Upper lobe of left lung (tissue), 6 donors: ENCODE measurements at regions not wholly inside any gene's neighbourhood (a gene's known extent, or its start where the extent isn't known, plus 50 kb on each side); places are given as distances from the start of the nearest gene placed in this dataset.

Source experiments
- ATAC-seq, 2 donors: fragments of 200-7000 bp; cut with Tn5 transposase; one replicate each; pipeline ENCODE4 v1.9.1; 2022; ENCODE audit warnings: mild to moderate bottlenecking in 2 of 2, moderate library complexity in 2 of 2; ENCODE audit not compliant: low FRiP score in 2 of 2
- DNase-seq, 2 donors: peaks; one replicate each; pipeline ENCODE4 v3.0.0-alpha.2; 2019 to 2020
- H3K27ac ChIP-seq, 4 donors: fragments of 200-600 bp; sonication (generic); one replicate each; pipeline ENCODE4 v1.5.1; 2016 to 2019
- H3K27me3 ChIP-seq, 4 donors: fragments of 200-600 bp; sonication (generic); one replicate each; pipeline ENCODE4 v1.5.1; 2017 to 2019
- H3K36me3 ChIP-seq, 4 donors: fragments of 200-600 bp; sonication (generic); one replicate each; pipeline ENCODE4 v1.5.1; 2016 to 2019
- H3K4me1 ChIP-seq, 4 donors: fragments of 200-600 bp; sonication (generic); one replicate each; pipeline ENCODE4 v1.5.1; 2018 to 2019
- H3K4me3 ChIP-seq, 4 donors: fragments of 200-600 bp; sonication (generic); one replicate each; pipeline ENCODE4 v1.5.1; 2017 to 2019; ENCODE audit warnings: mild to moderate bottlenecking in 2 of 4, moderate library complexity in 1 of 4
- H3K9me3 ChIP-seq, 4 donors: fragments of 200-600 bp; sonication (generic); one replicate each; pipeline ENCODE4 v1.5.1; 2018 to 2019
- CTCF ChIP-seq, 6 experiments: fragments of 450-650 bp in 4 of 6; fragments of 200-600 bp in 2 of 6; sonication (generic) in 2 of 6; IDR thresholded peaks; one replicate each; pipeline ENCODE4 v1.5.1; 2016 to 2019; ENCODE audit warnings: antibody characterized with exemption in 6 of 6
- EP300 ChIP-seq, 4 donors: sonication (generic); formaldehyde crosslinking; IDR thresholded peaks; one replicate each; pipeline ENCODE4 v1.5.1; 2017; ENCODE audit warnings: antibody characterized with exemption in 4 of 4, control low read depth in 2 of 4
- POLR2A ChIP-seq, 4 donors: fragments of 450-650 bp; IDR thresholded peaks; one replicate each; pipeline ENCODE4 v1.5.1; 2016 to 2017; ENCODE audit warnings: antibody characterized with exemption in 4 of 4, mild to moderate bottlenecking in 2 of 4
- POLR2AphosphoS5 ChIP-seq, 2 donors: sonication (generic); formaldehyde crosslinking; IDR thresholded peaks; one replicate each; pipeline ENCODE4 v1.5.1; 2017; ENCODE audit warnings: antibody characterized with exemption in 2 of 2
- WGBS, 2 donors: methylation state at CpG; one replicate each; pipeline ENCODE4 v1.1.5; 2017 to 2018; 5-methylcytosine and 5-hydroxymethylcytosine counted together
- small RNA-seq, 4 donors: library from RNA; depleted of rRNA; stranded (forward); fragments of <200 nt; gene quantifications; one replicate each; pipeline ENCODE3, GENCODE V24; 2016
- donor health status: DM: no; HTN: no; CAD: no; lungs with moderate emphysema.
- donor health status: DM: no; HTN: yes; CAD: no; lungs with severe emphysema.

GRCh38 chr6:127051571-127052260, 66.8 kb upstream of the RSPO3 start:
- no peak overlapping the region for H3K4me3 ChIP-seq
- no peaks in the 10 kb centered on the region for H3K36me3 ChIP-seq
- no peak for TF ChIP-seq EP300 (IDR thresholded peaks at IDR 0.05)
- TF ChIP-seq CTCF (IDR thresholded peaks at IDR 0.05): no peak
- TF ChIP-seq POLR2AphosphoS5 (IDR thresholded peaks at IDR 0.05): no peak
- no peak for TF ChIP-seq POLR2A (IDR thresholded peaks at IDR 0.05)
- DNase-seq (no peak), ATAC-seq (no peak)
- no peak overlapping the region for H3K27ac ChIP-seq
- H3K27me3 ChIP-seq: no peaks in the 10 kb centered on the region
- no peaks in the 10 kb centered on the region for H3K4me1 ChIP-seq
- no peaks in the 10 kb centered on the region for H3K9me3 ChIP-seq

DNA sequence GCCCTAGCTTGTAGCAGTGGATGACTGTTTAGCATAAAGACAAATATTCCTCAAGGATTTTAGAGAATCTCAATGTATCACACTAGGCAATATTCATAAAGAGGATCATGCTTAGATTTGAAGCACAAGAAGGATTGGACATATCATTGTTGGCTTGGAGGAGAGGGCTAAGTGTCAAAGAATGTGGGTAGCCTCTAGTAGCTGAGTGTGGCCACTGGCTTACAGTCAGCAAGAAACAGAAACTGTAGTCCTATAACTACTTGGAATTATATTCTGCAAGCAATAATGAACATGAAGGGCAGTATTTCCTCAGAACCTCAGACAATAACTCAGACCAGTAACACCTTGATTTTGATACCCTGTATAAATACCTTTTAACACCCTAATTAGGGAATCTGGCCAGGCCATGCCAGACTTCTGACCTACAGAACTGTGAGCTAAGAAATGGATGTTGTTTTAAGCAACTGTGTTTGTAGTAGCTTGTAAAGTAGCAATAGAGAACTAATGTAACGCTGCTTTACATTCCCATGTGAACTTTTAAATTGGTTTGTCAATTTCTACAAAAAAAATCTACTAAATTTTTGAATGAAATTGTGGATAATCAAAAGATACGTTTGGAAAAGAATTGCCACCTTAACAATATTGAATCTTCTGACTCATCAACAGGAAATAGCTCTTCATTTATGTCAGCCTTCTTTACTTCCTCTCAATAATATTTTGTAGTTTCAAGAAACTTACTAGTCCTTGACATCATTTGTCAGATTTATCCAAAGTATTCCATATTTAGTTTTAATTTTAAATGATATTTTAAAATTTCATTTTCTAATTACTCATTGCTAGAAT, 65.2 kb upstream of the RSPO3 start:
- no peaks in the 10 kb centered on the region for H3K27me3 ChIP-seq
- ATAC-seq (no peak), DNase-seq (no peak)
- H3K27ac ChIP-seq: no peak overlapping the region
- TF ChIP-seq EP300 (IDR thresholded peaks at IDR 0.05): no peak
- no peak for TF ChIP-seq POLR2AphosphoS5 (IDR thresholded peaks at IDR 0.05)
- no peak for TF ChIP-seq POLR2A (IDR thresholded peaks at IDR 0.05)
- no peak for TF ChIP-seq CTCF (IDR thresholded peaks at IDR 0.05)
- H3K9me3 ChIP-seq: no peaks in the 10 kb centered on the region
- H3K4me3 ChIP-seq: no peak overlapping the region
- H3K36me3 ChIP-seq: no peaks in the 10 kb centered on the region
- WGBS, 2 donors: 59 to 69% methylated on average over 2 of the region's 2 CpGs
- no peaks in the 10 kb centered on the region for H3K4me1 ChIP-seq

DNA sequence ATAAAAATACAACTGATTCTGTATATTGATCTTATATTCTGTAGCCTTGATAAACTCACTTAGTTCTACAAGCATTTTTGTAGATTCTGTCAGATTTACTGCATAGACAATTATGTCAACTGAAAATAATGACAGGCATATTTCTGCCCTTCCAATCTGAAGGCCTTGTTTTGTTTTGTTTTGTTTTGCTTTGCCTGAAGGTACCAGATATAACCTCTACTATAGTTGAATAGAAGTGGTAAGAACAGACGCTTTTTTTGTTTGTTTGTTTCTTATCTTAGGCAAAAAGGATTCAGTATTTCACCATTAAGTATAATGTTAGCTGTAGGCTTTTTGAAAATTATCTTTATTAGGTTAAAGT, 64.6 kb upstream of the RSPO3 start:
- no peak overlapping the region for H3K4me3 ChIP-seq
- no peak for ATAC-seq

DNA sequence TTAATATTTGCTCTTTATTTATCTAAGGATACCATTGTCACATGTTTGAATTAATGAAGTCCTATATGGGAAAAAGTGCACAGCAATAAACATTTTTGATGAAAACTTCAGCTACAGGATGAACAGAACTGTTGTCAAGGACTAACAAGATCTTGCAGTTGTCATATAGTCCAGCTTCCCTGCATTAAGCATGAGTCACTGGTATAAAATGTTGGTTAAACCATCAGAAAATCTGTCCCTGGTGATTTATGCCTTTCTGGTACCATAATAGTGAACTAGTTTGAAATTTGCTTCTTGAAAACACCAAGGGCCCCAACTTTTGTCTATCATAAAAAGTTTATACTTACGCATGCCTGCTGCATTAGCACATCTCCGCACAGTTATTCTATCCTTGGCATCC, 60.4 kb upstream of the RSPO3 start:
- H3K27me3 ChIP-seq: no peaks in the 10 kb centered on the region
- H3K9me3 ChIP-seq: no peaks in the 10 kb centered on the region
- no peak for DNase-seq
- 98% methylated on average over 2 of the region's 2 CpGs for WGBS, 2 donors
- no peak for ATAC-seq
- H3K27ac ChIP-seq: no peak overlapping the region
- H3K4me3 ChIP-seq: no peak overlapping the region
- no peaks in the 10 kb centered on the region for H3K36me3 ChIP-seq
- no peaks in the 10 kb centered on the region for H3K4me1 ChIP-seq
- TF ChIP-seq POLR2A (IDR thresholded peaks at IDR 0.05) (no peak), EP300 (IDR thresholded peaks at IDR 0.05) (no peak)

More for the DNA sequence above, 64.6 kb upstream of the RSPO3 start:
- H3K27me3 ChIP-seq: no peaks in the 10 kb centered on the region
- no peaks in the 10 kb centered on the region for H3K9me3 ChIP-seq
- H3K36me3 ChIP-seq: no peaks in the 10 kb centered on the region
- H3K4me1 ChIP-seq: no peaks in the 10 kb centered on the region
- no peak for DNase-seq
- no peak for TF ChIP-seq POLR2A (IDR thresholded peaks at IDR 0.05)
- no peak for TF ChIP-seq CTCF (IDR thresholded peaks at IDR 0.05)
- no peak for TF ChIP-seq POLR2AphosphoS5 (IDR thresholded peaks at IDR 0.05)
- no peak for TF ChIP-seq EP300 (IDR thresholded peaks at IDR 0.05)
- no peak overlapping the region for H3K27ac ChIP-seq
- WGBS, 2 donors: 64 to 71% methylated on average over 1 of the region's 1 CpG

- no peak for ATAC-seq
- Histone ChIP-seq H3K27me3 (no peaks in the 10 kb centered on the region), H3K4me1 (no peaks in the 10 kb centered on the region), H3K36me3 (no peaks in the 10 kb centered on the region), H3K4me3 (no peak overlapping the region), H3K27ac (no peak overlapping the region), H3K9me3 (no peaks in the 10 kb centered on the region)
- no peak for DNase-seq
- TF ChIP-seq POLR2A (IDR thresholded peaks at IDR 0.05): no peak
- no peak for TF ChIP-seq EP300 (IDR thresholded peaks at IDR 0.05)
- TF ChIP-seq POLR2AphosphoS5 (IDR thresholded peaks at IDR 0.05): no peak
- no peak for TF ChIP-seq CTCF (IDR thresholded peaks at IDR 0.05)
- WGBS, 2 donors: 76 to 80% methylated on average over 2 of the region's 2 CpGs
These were observed 59.5 kb upstream of the RSPO3 start for GRCh38 chr6:127058936-127059335.

Small RNA genes lying in the stretch of these regions (small RNA-seq; reads per million reads assigned to genes)
- gene MIR588 (0 reads per million in 4 donors), gene RNU6-200P (0 reads per million in 4 donors)
